ENCODE measurements at regions not wholly inside any gene's neighbourhood (a gene's known extent, or its start where the extent isn't known, plus 50 kb on each side); places are given as distances from the start of the nearest gene placed in this dataset.
"Not testable (repeated sequence)": the region's sequence is repeated elsewhere in the genome, so short reads cannot be mapped to it uniquely, and the experiment has no call there.

DNA sequence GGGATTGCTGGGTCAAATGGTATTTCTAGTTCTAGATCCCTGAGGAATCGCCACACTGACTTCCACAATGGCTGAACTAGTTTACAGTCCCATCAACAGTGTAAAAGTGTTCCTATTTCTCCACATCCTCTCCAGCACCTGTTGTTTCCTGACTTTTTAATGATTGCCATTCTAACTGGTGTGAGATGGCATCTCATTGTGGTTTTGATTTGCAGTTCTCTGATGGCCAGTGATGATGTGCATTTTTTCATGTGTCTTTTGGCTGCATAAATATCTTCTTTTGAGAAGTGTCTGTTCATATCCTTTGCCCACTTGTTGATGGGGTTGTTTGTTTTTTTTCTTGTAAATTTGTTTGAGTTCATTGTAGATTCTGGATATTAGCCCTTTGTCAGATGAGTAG is 220.3 kb downstream of the NPR3 start:
- not testable (repeated sequence) for DNase-seq (ENCODE audit: low read depth)

DNA sequence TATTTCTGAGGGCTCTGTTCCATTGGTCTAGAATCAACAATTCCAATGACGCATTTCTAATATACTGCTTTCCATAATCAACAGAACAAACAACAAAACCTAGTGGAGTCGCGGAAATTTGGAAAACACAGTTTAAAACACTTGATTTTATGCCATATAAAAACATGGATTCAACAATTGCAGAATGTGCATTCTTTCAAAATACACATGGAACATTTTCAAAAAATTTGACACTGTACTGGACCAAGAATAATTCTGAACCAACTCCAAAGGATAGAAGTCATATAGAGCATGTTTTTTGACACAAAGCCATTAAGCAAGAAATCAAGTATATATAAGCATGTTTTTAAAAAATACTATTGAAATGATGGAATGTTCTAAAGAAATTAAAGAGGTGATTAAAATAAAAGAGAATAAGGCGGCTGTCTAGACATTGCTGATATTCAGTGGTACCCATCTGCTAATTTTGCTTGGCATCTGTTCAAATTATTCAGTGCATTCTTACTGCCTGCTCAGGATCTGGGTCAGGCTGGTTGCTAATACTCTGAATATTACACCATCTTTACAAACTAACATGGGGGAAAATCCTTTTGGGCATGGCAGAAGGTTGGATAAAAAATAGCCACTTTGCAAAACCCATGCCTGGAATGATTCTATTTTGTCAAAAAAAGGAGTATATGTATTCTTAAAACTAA is 221.3 kb downstream of the NPR3 start:
- DNase-seq (ENCODE audit: low read depth) = peak; percentile 6

DNA sequence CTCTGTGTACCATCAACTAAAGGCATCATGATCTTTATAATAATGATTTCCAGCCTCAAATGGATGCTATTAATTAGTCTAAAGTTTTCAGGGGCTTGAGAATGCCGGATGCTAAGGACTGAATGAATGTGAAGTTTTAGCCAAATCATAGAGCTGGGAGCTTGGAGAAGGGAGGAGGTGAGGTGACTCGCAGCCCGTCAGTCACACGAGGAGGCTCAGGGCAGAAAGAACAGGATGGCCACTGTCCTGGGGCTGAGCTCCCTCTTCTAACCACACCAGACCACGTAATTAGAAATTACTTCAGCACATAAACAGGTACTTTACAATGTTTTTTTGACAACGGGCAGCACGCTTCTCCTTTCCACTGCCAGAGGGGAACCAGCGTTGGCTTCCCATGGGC is 222.6 kb downstream of the NPR3 start:
- no peak for DNase-seq (ENCODE audit: low read depth)

DNA sequence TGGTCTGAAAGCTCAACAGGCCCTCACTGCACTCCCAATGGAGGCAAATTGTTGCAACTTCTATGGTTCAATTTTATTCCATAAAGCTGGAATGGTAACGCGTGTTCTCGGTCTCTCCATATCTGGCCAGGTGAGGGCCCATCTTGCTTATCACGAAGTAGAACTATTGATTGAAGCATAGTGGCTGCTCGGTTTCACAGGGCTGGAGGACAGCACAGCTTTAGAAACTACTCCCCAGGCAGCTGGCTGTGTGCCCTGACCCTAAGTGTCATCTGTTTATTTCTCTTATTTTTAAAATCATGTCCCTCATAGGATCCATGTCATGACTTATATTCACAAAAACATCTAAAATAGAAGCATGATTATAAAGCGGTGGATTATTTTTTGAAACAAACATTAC is 223.4 kb downstream of the NPR3 start:
- no peak for DNase-seq (ENCODE audit: low read depth)

DNA sequence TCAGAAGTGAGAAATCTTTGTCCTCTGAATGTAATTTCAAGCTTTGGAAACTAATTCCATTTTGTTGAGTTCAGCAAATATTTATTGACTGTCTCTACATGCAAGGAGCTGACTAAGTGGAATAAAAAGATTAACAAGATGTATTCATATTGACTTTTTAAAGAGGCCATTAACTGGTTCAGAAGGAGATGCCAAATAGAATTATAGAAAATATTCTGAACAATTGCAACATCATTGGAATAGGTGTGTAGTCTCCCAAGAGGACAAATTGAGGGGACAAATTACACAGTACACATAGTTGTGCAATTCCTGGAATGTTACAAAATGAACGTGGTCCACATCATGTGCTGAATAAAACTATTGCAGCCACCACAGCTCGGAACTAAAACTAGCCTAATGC is 224.2 kb downstream of the NPR3 start:
- no peak for DNase-seq (ENCODE audit: low read depth)

DNA sequence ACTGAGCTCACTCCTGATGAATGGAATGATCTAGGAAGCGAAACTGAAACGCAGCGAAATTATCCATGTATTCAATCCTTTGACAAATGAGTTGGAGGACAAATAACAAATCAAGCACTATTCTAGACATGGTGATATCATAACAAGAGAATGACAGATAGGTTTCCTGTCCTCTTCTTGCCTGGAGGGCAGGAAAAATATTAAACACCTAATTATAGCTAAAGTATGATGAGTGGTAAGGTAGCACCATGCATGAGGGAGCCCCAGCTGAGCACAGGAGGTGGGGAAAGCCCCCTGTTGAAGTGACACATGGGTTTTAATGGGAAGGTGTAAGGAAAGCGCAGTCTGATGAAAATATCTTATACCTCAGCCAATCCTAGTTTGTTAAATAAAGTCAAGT is 225.2 kb downstream of the NPR3 start:
- DNase-seq (ENCODE audit: low read depth) = no peak

DNA sequence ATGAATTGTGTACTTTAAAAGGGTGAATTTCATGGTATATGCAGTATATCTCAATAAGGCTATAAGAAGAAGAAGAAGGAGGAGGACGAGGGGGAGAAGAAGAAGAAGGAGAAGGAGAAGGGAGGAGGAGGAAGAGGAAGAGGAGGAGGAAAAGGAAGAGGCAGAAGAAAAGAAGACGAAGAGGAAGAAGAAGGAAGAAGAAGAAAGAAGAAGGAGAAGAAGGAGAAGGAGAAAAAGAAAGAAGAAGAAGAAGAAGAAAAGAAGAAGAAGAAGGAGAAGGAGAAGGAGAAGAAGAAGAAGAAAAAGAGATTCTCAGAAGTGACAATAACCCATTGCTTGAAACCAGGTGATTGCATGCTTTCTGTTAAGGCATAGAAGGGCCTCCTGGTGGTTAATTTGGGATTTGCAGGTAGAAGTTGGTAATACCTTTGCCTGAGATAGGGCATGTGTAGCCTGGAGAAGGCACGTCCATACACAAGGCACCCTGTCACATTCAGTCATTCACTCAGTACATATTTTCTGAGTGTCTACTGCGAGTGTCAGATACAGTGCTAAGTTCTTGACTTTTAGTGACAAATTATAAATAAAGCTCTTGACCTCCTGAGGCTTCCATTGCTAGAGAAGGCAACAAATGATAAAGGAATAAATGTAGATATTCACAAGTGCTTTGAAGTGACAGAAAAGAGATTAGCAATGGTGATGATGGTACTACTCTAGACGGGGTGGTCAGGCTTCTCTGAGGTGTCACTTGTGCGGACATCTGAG is 231.3 kb downstream of the NPR3 start:
- no peak for DNase-seq (ENCODE audit: low read depth)

DNA sequence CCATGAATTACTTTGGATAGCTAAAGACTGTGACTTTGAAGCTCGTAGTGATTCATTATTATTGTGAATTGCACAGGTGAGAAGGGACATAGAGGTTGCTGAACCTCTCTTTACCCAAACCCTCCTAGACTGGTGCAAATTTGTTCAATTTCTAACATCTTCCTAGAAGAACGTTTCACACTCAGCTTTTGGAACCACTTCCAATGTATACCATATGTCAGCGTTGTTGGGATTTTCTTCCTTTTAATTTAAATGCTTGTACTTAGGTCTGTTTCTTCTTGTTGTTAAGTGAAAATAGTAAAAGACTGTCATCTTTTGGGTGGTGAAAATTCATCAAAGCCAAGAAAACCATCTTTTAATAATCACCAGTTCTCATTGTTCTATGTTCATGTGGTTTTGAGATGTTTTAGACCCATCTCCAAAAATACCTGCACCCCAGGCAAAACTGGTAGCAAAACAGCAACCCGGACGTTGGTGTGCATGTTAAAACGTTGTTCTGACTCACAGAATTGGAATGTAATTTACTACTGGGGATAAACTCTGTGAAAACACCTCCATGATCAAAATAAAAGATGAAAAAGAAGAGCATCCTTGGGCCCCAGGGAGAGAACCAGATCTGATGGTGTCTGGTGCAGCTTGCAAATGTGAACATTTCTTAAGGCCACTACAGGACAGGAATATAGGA is 238.3 kb downstream of the NPR3 start:
- DNase-seq (ENCODE audit: low read depth) = no peak

DNA sequence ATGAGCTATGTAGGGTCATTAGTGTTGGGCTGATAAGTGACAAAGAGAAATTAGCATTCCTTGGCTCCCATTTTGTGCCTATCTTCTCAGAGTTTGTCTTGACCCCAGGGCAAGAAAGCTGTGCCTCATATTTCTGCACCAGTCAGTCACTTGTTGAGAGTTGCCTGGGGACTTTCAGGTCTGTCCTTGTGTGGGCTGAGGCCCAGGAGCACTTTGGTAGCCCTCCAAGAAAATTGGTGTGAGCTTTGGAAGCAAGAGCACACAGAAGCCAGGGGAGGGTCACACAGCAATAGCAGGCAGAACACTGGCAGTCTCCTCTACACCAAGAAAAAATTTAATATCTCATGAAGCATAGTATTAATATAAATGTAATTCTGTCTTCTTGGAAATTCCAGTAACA is 239.9 kb downstream of the NPR3 start:
- no peak for DNase-seq (ENCODE audit: low read depth)

DNA sequence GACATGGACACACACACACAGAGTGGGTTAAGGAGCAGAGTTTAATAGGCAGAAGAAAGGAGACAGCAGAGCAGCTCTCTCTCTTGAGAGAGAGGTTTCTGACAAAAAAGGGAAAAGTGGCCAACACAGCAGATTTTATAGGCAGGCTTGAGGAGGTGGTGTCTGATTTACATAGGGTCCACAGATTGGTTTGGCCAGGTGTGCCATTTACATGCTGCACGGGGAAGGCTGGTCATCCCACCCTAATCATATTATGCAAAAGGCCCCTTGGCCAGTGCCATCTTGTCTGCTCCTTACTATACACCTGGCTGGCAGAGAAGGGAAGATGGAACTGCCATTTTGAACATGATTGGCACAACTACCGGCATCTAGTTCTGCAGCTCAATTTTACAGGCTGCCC is 240.8 kb downstream of the NPR3 start:
- DNase-seq (ENCODE audit: low read depth) = no peak

DNA sequence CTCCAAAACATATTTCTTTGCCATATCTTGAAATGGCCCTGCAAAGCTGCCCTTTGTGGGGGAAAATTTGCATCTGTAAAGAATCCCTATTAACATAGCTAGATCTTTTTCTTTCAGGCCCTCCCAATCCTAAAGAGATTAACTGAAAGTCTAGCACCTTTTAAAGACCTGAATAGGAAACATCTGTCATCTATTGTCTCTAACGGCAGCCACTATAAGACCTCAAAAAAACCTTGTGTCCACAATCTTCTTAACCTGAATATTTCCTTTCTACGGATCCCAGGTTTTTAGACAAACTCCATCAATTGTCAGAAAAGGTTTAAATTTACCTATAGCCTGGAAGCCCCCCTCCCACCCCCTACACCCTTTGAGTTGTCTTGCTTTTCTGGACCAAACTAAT is 241.3 kb downstream of the NPR3 start:
- not testable (repeated sequence) for DNase-seq (ENCODE audit: low read depth)

DNA sequence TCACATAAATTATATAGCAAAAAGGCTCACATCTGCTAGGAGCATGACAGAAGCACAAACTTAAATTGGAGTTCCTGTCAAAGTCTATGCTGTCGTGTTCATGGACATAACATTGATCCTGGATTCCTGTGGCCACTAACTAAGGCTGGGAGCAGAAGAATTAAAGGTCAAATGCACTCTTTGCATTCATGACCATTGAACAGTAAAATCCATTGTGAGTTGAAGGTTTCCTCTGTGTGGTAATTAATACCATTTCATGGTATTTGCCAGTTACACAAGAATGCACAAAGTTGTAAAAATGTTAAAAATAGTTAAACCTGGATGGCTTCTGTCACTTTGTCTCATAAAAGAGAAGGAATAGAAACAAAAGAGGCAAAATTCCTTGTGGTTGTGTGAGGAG is 242.6 kb downstream of the NPR3 start:
- no peak for DNase-seq (ENCODE audit: low read depth)

DNA sequence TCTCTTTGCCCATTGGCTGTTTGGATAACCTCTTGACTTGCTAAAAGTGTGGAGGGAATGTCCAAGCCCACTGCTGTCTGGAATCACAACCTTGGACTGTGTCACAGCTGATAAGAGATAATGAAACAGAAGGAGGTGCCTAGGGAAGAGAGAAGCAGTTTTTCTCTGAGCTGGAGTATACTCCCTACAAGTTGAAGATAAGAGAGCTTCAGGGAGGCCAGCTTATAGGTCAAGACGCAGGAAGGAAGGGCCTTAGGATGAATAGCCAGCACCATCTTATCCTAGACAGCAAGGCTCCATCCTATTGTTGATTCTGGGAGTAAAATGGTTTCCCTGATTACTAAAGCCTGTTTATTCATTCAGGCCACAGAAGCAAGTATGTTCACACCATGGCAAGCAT is 244.7 kb downstream of the NPR3 start:
- no peak for DNase-seq (ENCODE audit: low read depth)

DNA sequence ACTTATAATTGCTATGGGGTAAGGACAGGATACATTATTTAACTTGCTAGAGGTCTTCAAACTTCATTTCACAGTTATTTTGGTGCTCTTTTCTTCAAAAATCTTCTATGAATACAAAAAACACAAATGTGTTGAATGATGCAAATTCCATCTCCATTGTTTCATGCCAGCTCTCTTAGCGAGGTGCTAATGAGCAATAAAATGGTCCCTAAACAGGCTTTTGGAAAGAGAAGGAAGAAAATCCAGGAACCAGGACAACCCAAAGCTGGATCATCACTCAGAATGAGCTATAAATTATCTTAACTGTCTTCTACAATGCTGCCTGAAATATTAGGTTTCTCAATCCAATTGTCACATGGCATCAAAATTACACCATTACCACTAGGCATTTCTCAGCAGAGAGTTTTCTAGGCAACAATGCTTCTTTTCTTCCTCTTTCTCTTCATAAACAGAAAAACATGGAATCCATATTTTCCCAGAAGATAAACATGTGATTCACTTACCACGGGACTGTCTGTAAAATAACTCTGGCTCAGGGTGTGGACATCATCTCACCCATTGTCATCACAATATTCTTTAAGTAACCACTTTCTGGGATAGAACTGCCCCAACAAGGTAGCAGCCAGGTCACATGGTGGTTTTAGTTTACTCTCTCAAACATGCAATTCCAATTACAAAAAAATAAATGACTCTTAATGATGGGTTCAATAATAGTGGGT is 249.4 kb downstream of the NPR3 start:
- no peak for DNase-seq (ENCODE audit: low read depth)

DNA sequence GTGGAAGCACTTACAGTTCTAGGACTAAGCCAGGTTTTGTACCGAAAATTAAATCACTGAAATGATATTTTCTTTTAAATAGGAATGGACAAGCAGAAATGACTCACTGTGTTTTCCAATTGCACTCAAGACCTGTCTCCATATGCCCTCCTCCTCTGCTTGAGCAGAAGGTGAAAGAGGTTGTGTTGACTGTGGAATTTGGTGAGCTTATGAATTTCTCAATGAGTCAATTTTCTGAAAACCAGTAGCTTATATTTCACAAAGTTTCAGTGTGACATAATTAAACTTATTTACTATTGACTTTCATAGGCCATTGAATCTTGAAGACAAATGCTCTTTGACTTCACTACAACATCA is 249.9 kb downstream of the NPR3 start:
- DNase-seq (ENCODE audit: low read depth) = no peak

DNA sequence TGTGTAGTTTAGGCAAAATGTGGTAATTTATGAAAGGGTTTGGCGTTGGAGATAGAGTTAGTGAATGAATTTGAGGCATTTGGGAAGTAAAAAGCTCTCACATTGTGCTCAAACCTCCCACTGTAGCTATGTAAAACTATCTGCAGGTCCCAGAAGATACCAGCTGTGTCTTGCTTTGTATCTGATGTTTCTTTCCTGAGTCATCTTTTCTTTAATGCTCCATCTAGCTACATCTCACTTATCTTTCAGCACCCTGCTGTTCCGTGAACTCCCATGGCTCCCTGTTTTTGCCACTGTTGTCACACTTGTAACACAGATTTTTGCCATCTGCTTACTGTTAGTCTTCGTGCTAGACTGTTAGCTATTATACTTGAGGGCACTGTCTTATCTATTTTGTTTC is 253.1 kb downstream of the NPR3 start:
- DNase-seq (ENCODE audit: low read depth) = no peak

DNA sequence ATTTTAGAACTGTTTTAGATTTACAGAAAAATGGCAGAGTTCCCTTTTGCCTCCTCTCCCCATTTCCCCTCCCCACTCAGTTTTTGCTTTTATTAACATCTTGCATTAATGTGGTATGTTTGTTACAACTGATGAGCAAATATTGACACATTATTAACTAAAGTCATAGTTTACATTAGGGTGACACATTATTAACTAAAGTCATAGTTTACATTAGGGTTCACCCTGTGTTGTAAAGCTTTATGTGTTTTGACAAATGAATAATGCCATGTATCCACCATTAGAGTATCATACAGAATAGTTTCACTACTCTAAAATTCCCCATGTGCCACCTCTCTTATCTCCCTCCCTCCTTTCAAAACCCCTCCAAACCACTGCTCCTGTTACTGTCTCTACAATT is 262.5 kb downstream of the NPR3 start:
- DNase-seq (ENCODE audit: low read depth) = no peak

DNA sequence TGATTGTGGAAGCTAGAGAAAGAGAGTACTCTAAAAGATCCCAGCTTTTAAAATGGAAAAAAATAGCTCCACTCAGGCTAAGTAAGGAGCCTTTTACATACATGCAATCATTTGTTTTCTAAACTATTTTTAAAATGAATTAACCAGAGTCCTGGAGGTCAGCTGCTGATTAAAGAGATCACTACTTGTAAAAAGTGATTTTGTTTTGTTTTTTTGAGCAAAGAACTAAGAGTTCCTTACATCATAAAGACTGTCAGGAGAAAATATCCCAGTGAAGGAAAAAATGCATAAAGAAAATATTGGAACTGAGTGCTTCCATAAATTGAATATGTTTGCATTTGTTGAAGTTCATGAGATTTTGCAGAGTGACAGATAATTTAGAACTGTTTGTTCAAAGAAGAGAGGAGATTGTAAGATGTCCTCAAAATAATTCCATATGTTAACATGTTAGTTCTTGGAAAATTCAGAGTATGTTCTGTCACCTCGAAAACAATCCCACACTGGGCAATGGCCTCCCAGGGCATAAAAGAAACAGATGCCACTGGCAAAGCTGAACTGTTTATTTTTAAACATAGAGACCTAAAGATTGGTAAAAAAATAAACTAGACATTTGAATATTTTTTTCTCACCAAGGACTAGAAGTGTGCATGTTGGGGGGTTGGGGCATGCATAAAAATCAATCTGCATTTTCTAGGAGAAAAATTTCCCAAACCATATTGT is 264.7 kb downstream of the NPR3 start:
- DNase-seq (ENCODE audit: low read depth) = no peak

DNA sequence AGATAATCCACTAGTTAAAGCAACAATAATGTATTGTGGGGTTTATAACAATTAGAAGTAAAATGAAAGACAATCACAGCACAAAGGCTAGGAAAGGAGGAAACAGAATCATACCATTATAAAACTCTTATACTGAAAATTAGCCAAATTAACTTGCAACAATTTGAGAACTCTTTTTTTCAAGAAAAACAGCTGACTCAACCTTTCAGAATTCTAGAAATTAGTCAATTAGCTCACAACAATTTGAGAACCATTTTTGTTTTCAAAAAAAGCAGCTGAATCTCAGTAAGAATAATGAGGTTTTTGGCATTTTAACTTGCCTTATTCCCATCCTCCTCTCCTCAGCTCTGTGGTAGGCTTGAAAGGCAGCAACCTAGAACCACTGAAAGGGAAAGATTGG is 269.9 kb downstream of the NPR3 start:
- DNase-seq (ENCODE audit: low read depth) = no peak

DNA sequence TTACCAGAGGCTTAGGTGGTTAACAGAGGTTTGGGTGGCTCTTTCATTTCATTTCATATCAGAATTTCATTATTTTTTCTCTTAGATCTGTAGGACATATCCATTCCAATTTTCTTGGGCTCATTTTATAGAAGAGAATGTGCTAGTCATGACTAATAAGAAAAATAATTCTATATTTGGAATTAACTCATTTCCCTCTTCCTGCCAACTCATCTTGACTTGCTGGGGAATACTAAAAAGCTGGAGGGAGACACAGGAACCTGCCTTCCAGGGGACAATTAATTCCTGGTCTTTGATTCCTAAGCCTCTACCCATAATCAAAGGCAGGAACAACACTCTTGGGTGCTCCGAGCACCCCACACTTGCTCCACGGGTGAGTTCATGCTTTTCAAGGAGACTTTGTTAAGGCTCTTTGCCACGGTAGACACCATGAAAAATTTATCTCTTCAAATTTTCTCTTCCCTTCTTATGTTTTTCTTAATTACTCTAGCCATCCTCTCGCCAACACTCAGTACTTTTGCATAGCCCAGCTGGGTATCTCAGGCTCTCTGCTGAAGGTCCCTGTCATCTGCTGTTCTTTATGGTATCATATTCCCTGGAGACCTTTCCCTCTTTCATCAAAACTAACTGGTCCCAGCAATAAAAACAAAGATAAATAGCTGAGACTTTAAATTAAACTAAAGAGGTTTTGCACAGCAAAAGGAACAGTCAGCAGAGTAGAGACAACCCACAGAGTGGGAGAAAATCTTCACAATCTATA is 273.9 kb downstream of the NPR3 start:
- no peak for DNase-seq (ENCODE audit: low read depth)

DNA sequence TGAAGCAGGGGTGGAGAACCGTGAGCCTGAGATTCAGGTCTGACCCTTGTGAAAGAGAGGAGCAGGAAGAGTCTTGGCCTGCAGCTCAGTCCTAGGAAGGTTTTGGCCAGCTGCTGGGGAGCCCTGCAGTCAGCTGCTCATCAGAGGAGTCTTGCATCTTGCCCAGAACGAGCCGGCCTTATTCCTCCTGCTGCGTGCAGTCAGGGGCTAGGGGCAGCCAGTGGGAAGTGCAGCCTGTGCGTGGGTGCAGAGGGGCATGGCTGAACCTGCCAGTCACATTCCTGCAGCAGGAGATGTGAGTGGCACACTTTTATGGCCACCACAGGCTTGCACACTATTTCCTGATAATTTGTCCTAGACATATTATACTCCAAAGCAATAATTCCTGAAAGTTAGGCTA is 278.7 kb downstream of the NPR3 start:
- DNase-seq (ENCODE audit: low read depth) = no peak

Data from forelimb muscle (tissue), 1 donor.